GM10266 (cell line): ENCODE measurements at regions not wholly inside any gene's neighbourhood (a gene's known extent, or its start where the extent isn't known, plus 50 kb on each side); places are given as distances from the start of the nearest gene placed in this dataset.

Experiments used
- DNase-seq: peaks from one replicate; pipeline ENCODE4 v3.0.0; 2012; ENCODE audit errors: extremely low spot score
- TF ChIP-seq, protein P1 (sequence below): IDR thresholded peaks from 2 replicates; pipeline ENCODE4 v1.5.1; 2012; ENCODE audit warnings: mild to moderate bottlenecking, low read depth; ENCODE audit not compliant: control insufficient read depth, insufficient read depth; ENCODE audit errors: missing control alignments

DNA sequence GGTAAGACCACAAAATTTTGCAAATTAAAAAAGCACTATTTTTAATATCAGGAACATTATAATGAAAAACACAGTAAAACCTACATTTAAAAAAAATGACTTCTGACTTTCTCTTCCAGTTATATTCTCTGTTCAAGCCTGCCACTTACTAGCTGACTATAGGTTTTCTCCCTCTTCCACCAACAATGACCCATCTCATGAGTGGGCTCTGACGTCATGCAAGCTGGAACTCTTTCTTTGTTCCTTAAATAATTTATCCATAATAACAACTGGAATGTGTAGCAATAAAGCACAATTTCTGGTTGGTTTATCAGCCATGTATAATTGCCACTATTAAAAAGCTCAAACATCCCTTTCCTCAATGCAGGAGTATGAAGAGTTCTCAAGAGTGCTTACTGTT, 378.1 kb upstream of the FAM174A start:
- DNase-seq, result no peak
- TF ChIP-seq, protein P1, sequence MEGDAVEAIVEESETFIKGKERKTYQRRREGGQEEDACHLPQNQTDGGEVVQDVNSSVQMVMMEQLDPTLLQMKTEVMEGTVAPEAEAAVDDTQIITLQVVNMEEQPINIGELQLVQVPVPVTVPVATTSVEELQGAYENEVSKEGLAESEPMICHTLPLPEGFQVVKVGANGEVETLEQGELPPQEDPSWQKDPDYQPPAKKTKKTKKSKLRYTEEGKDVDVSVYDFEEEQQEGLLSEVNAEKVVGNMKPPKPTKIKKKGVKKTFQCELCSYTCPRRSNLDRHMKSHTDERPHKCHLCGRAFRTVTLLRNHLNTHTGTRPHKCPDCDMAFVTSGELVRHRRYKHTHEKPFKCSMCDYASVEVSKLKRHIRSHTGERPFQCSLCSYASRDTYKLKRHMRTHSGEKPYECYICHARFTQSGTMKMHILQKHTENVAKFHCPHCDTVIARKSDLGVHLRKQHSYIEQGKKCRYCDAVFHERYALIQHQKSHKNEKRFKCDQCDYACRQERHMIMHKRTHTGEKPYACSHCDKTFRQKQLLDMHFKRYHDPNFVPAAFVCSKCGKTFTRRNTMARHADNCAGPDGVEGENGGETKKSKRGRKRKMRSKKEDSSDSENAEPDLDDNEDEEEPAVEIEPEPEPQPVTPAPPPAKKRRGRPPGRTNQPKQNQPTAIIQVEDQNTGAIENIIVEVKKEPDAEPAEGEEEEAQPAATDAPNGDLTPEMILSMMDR, result no peak

DNA sequence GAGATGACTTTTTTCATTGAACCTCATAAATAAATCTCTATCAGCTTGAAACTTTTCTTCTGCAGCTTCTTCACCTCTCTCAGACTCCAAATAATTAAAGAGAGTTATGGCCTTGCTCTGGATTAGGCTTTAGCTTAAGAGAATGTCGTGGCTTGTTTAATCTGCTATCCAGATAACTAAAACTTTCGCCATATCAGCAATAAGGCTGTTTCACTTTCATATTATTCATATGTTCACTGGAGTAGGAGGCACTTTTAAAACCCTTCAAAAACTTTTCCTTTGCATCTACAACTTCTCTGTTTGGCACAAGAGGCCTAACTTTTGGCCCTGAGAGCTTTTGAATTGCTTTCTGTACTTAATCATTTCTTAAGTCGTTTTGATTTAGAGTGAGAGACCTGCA, 386.9 kb upstream of the FAM174A start:
- DNase-seq, result no peak
- TF ChIP-seq, protein P1, result no peak

DNA sequence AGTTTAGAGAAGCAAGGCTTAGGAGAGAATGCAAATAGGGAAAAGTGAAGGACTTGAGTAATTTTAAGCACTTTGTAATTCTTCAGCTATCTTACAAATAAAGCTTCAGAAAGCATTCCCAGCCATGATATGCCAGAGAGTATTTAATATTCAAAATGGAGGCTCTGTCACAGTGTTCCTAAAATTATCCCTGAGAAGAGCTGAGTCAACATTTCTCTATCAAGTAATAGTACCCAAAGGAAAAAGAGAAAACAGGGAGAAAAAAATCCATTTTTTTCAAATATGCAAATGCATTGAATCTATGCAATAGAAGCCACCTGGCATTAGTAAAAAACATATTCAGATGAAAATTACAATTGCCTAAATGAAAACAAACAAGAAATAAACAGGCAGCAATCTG, 392.6 kb upstream of the FAM174A start:
- TF ChIP-seq, protein P1, result no peak
- no peak for DNase-seq

DNA sequence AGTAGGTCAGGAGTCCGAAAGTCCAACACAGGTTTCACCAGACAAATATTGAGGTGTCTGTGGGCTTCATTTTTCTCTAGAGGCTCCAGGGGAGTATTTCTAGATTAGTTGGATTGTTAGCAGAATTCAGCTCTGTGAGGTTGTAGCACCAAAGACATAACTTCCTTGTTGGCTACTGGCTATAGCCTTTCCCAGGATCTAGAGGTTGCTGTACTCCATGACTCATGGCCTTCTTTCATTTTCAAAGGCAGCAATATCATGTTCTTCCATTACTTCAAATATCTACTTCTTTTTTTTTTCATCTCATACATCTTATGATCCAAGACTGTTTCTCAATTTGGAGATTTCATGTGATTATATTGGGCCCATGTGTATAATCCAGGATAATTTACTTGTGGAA, 404.0 kb upstream of the FAM174A start:
- no peak for DNase-seq

DNA sequence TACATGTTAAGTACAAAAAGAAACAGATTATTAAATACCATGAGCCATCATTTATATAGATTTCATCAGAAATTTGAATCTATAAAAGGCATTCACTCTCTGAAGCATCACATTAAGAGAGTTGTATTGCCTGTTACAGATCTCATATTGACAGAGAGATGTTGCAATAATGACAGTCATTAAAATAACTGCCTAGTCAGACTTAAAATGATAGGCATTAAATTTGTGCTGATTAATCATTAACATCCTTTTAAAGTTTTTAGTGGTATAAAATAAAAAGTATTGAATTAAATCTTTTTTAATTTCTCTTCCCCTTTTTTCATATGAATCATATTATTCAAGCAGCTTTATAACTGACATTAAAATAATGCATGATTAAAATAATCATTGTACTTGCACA, 404.9 kb upstream of the FAM174A start:
- DNase-seq, result no peak
- TF ChIP-seq, protein P1, result no peak

More for the DNA sequence above, 404.0 kb upstream of the FAM174A start:
- TF ChIP-seq, protein P1, result no peak

DNA sequence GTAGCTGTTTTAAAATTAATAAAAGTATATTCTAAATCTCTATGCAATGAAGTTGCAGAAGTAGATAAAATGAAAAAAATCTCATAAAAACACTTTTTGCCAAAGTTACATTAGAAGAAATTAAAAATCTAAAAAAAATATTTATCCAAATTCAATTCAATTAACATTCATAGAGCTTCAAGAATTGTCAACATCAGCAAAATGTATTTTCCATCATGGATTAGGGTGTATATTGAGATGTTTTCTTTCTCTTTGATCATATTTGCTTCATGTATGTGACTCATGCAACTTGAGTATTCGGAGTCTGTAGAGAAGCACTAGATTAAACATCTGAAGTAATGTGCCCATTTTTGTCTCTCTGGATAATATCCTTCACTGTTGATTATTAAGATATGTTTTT, 415.3 kb upstream of the FAM174A start:
- DNase-seq, result no peak
- TF ChIP-seq, protein P1, result no peak

DNA sequence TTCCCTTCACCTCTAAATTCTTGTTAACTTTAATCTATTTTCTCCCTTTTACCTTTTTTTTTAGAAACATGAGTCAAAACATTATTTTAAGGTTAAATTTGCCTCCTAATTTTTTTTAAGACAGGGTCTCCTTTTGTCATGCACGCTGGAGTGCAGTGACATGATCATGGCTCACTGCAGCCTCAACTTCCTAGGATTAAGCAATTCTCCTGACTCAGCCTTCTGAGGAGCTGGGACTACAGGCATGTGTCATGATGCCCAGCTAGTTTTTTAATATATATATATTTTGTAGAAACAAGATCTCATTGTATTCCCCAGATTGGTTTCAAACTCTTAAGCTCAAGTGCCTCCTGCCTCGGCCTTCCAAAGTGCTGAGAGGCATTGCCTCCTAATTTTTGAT, 424.7 kb upstream of the FAM174A start:
- TF ChIP-seq, protein P1, result no peak
- no peak for DNase-seq
